ENCODE measurements at regions not wholly inside any gene's neighbourhood (a gene's known extent, or its start where the extent isn't known, plus 50 kb on each side); places are given as distances from the start of the nearest gene placed in this dataset.

DNA sequence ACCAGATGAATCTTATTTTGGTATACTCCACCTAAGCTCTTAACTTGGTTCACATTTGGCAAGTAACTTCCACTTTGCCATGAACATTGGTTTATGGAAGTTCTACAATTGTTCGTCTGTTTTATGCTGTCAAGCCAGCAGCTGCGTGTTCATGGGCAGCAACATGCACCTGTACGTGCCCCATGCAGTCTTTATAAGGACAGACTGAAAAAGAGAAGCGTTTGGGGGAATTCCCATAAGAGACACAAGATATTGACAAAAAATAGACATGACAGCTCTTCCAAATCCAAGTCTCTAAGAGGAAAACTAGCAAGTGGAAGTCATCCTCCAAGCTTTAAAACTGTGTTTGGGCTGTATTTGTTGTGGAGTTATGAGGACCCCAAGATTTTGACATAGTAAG is 151.6 kb downstream of the SLC16A9 start:
- H3K36me3 ChIP-seq = no peaks in the 10 kb centered on the region
- DNase-seq (no peak), ATAC-seq (ENCODE audit: low FRiP score in 2 of 2) (no peak)
- no peaks in the 10 kb centered on the region for H3K4me1 ChIP-seq
- no peak overlapping the region for H3K27ac ChIP-seq
- no peaks in the 10 kb centered on the region for H3K9me3 ChIP-seq
- WGBS, 2 donors = 89 to 92% methylated on average over 4 of the region's 4 CpGs
- TF ChIP-seq POLR2AphosphoS5 (IDR thresholded peaks at IDR 0.05) (no peak), EP300 (IDR thresholded peaks at IDR 0.05) (no peak), CTCF (IDR thresholded peaks at IDR 0.05) (no peak), POLR2A (IDR thresholded peaks at IDR 0.05) (no peak)
- H3K27me3 ChIP-seq = no peaks in the 10 kb centered on the region
- no peak overlapping the region for H3K4me3 ChIP-seq

DNA sequence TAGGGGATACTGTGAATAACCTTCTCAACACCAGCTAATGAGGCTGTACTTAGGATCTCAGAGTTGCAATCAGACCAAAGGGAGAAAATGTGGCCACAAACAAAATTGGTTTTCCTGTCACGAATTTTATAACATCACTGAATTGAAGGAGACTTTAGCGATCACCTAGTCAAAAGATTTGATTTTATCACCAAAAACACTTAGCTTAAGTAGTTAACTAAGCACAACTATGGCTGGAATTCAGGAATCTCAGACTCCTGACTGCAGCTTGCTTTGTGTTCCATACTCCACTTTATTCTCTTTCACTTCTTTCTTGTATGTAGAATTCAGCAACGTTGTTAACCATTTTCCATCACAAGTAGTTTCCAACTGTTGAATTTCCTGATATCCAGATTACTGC is 152.0 kb downstream of the SLC16A9 start:
- no peaks in the 10 kb centered on the region for H3K4me1 ChIP-seq

DNA sequence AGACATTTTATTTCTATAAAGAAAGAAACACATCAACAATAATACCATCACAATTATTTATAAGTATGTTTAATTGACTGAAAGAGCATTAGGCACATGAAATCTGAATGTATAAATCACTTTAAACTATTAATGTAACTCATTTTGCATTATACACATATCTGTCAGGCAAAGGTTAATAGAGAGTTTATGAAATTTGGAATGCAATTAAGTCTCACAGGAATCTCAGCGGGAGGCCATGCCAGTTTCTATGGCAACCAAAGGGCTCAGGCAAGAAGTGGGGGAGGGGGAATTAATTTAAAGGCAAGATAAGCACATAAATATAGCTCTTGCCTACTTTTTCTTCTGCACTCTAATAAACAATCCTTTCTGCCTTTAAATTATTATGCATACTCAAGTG is 152.6 kb downstream of the SLC16A9 start:
- DNase-seq (no peak), ATAC-seq (ENCODE audit: low FRiP score in 2 of 2) (no peak)
- Histone ChIP-seq H3K36me3 (no peaks in the 10 kb centered on the region), H3K4me1 (no peaks in the 10 kb centered on the region), H3K9me3 (no peaks in the 10 kb centered on the region), H3K27me3 (no peaks in the 10 kb centered on the region), H3K4me3 (no peak overlapping the region), H3K27ac (no peak overlapping the region)
- 21 to 43% methylated on average over 1 of the region's 1 CpG for WGBS, 2 donors
- TF ChIP-seq EP300 (IDR thresholded peaks at IDR 0.05) (no peak), CTCF (IDR thresholded peaks at IDR 0.05) (no peak), POLR2A (IDR thresholded peaks at IDR 0.05) (no peak), POLR2AphosphoS5 (IDR thresholded peaks at IDR 0.05) (no peak)

More for the DNA sequence above, 152.0 kb downstream of the SLC16A9 start:
- H3K27me3 ChIP-seq = no peaks in the 10 kb centered on the region
- DNase-seq = no peak
- no peak for ATAC-seq (ENCODE audit: low FRiP score in 2 of 2)
- H3K36me3 ChIP-seq = no peaks in the 10 kb centered on the region
- TF ChIP-seq CTCF (IDR thresholded peaks at IDR 0.05) (no peak), EP300 (IDR thresholded peaks at IDR 0.05) (no peak), POLR2AphosphoS5 (IDR thresholded peaks at IDR 0.05) (no peak), POLR2A (IDR thresholded peaks at IDR 0.05) (no peak)
- WGBS, 2 donors = 30 to 48% methylated on average over 3 of the region's 3 CpGs
- H3K27ac ChIP-seq = no peak overlapping the region
- H3K4me3 ChIP-seq = no peak overlapping the region
- no peaks in the 10 kb centered on the region for H3K9me3 ChIP-seq

DNA sequence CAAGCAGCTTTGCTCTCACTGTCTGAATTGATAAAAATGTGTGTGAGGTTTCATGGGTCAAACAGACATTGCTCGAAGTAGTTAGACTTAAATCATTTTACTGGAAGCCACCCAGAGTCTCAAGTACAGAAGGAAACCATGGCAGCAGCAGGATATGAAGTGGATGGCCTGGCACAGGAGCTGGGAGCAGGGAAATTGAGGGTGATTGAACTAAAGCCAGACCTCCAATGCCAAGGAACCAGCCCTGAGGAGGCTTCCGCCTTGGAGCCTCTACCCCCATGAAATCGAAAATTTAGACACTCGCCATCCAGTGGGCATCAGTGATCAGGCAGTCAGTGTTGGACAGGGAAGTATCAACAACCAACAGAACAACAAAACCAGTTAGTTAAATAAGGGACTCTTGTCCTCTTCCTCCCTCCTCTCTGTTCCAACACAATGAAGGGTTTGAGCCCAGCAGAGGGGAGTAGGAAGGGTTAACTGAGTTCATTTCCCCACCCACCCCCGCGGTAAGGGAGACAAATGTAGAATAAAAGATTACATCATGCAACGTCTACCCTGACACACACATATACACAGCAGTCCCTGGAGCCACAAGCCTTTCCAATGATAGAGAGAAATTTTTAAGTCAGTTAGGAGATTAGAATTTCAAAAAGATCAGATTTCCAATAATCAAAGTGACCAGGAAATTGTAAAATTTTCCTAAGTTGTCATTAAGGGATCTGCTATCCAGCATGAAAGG is 156.3 kb downstream of the SLC16A9 start:
- TF ChIP-seq EP300 (IDR thresholded peaks at IDR 0.05) (no peak), POLR2A (IDR thresholded peaks at IDR 0.05) (no peak), CTCF (IDR thresholded peaks at IDR 0.05) (no peak), POLR2AphosphoS5 (IDR thresholded peaks at IDR 0.05) (no peak)
- no peaks in the 10 kb centered on the region for H3K36me3 ChIP-seq
- DNase-seq = no peak
- no peak overlapping the region for H3K4me3 ChIP-seq
- H3K9me3 ChIP-seq = no peaks in the 10 kb centered on the region
- H3K27me3 ChIP-seq = no peaks in the 10 kb centered on the region
- H3K27ac ChIP-seq = no peak overlapping the region
- no peak for ATAC-seq (ENCODE audit: low FRiP score in 2 of 2)
- H3K4me1 ChIP-seq = no peaks in the 10 kb centered on the region
- 59 to 64% methylated on average over 7 of the region's 7 CpGs for WGBS, 2 donors

GRCh38 chr10:59550061-59550460 is 159.6 kb downstream of the SLC16A9 start:
- TF ChIP-seq POLR2A (IDR thresholded peaks at IDR 0.05) (no peak), CTCF (IDR thresholded peaks at IDR 0.05) (no peak), EP300 (IDR thresholded peaks at IDR 0.05) (no peak), POLR2AphosphoS5 (IDR thresholded peaks at IDR 0.05) (no peak)
- DNase-seq = no peak
- H3K4me1 ChIP-seq = no peaks in the 10 kb centered on the region
- no peak overlapping the region for H3K27ac ChIP-seq
- no peak for ATAC-seq (ENCODE audit: low FRiP score in 2 of 2)
- H3K9me3 ChIP-seq = no peaks in the 10 kb centered on the region
- H3K4me3 ChIP-seq = no peak overlapping the region
- H3K36me3 ChIP-seq = no peaks in the 10 kb centered on the region
- whole genome bisulfite sequencing, 2 donors = 76 to 81% methylated on average over 4 of the region's 4 CpGs
- H3K27me3 ChIP-seq = no peaks in the 10 kb centered on the region
